HEK293T (cell line): ENCODE measurements at regions not wholly inside any gene's neighbourhood (a gene's known extent, or its start where the extent isn't known, plus 50 kb on each side); places are given as distances from the start of the nearest gene placed in this dataset.
"Not testable (repeated sequence)": the region's sequence is repeated elsewhere in the genome, so short reads cannot be mapped to it uniquely, and the experiment has no call there.

ENCODE experiments used
- CTCF ChIA-PET: fragments of 350-600 bp; formaldehyde crosslinking; extraction: SDS; loops from one replicate; lab custom pipeline; 2021; ENCODE audit warnings: antibody characterized with exemption, inconsistent platforms; lab: Yijun Ruan, JAX
- POLR2A ChIA-PET: fragments of 350-600 bp; formaldehyde crosslinking; extraction: SDS; loops from one replicate; lab custom pipeline; 2020; ENCODE audit warnings: antibody characterized with exemption, inconsistent platforms; lab: Yijun Ruan, JAX
- DNase-seq: peaks from one replicate; pipeline ENCODE4 v3.0.0; 2012; ENCODE audit warnings: mixed read lengths; ENCODE audit errors: extremely low spot score
- ARNT ChIP-seq: fragments of 450-650 bp; IDR thresholded peaks from 2 replicates; pipeline ENCODE4 v1.6.1; 2017; ENCODE audit warnings: mild to moderate bottlenecking
- CTBP1 ChIP-seq: fragments of 450-650 bp; IDR thresholded peaks from 2 replicates; pipeline ENCODE4 v1.6.1; 2016; ENCODE audit warnings: borderline replicate concordance
- ELF4 ChIP-seq: fragments of 450-650 bp; IDR thresholded peaks from 2 replicates; pipeline ENCODE4 v1.6.1; 2017; ENCODE audit warnings: antibody characterized with exemption
- FOXK2 ChIP-seq: fragments of 450-650 bp; IDR thresholded peaks from 2 replicates; pipeline ENCODE4 v1.6.1; 2016; ENCODE audit warnings: mild to moderate bottlenecking
- FOXM1 ChIP-seq: fragments of 450-650 bp; IDR thresholded peaks from 2 replicates; pipeline ENCODE4 v1.6.1; 2017; ENCODE audit warnings: mild to moderate bottlenecking, borderline replicate concordance
- HDGF ChIP-seq: fragments of 450-650 bp; IDR thresholded peaks from 2 replicates; pipeline ENCODE4 v1.6.1; 2017; ENCODE audit warnings: antibody characterized with exemption, borderline replicate concordance
- L3MBTL2 ChIP-seq: fragments of 450-650 bp; conservative IDR thresholded peaks from 2 replicates; pipeline ENCODE4 v1.6.1; 2016; ENCODE audit warnings: mild to moderate bottlenecking
- LEF1 ChIP-seq: fragments of 450-650 bp; IDR thresholded peaks from 2 replicates; pipeline ENCODE4 v1.6.1; 2017; ENCODE audit warnings: mild to moderate bottlenecking, borderline replicate concordance
- NFRKB ChIP-seq: fragments of 450-650 bp; IDR thresholded peaks from 2 replicates; pipeline ENCODE4 v1.6.1; 2016; ENCODE audit warnings: mild to moderate bottlenecking, moderate library complexity
- PKNOX1 ChIP-seq: fragments of 450-650 bp; IDR thresholded peaks from 2 replicates; pipeline ENCODE4 v1.6.1; 2016
- SP1 ChIP-seq: fragments of 450-650 bp; IDR thresholded peaks from 2 replicates; pipeline ENCODE4 v1.6.1; 2017
- SUZ12 ChIP-seq: fragments of 450-650 bp; IDR thresholded peaks from 2 replicates; pipeline ENCODE4 v1.6.1; 2016; ENCODE audit warnings: mild to moderate bottlenecking
- TARDBP ChIP-seq: fragments of 450-650 bp; IDR thresholded peaks from 2 replicates; pipeline ENCODE4 v1.6.1; 2016
- ZNF384 ChIP-seq: fragments of 450-650 bp; IDR thresholded peaks from 2 replicates; pipeline ENCODE4 v1.6.1; 2016

GRCh38 chr4:143819029-143819428 lies 86.3 kb downstream of the GYPE start:
- TF ChIP-seq CTBP1 (no peak), ZNF384 (no peak), FOXM1 (no peak), PKNOX1 (no peak), HDGF (no peak), FOXK2 (no peak), LEF1 (no peak), TARDBP (no peak)
- ChIA-PET CTCF (no interaction called here), POLR2A (no interaction called here)
- DNase-seq: no peak

- CTCF ChIA-PET, POLR2A ChIA-PET, DNase-seq: not testable (repeated sequence)
Observed at GRCh38 chr4:143817866-143818265, 87.5 kb downstream of the GYPE start.

- CTCF ChIA-PET, DNase-seq, POLR2A ChIA-PET: not testable (repeated sequence)
Observed at GRCh38 chr4:143815375-143815774, 90.0 kb downstream of the GYPE start.

GRCh38 chr4:143813431-143814154 lies 91.8 kb downstream of the GYPE start:
- POLR2A ChIA-PET, DNase-seq, CTCF ChIA-PET: not testable (repeated sequence)

GRCh38 chr4:143791693-143792092 lies 91.2 kb upstream of the FREM3 start:
- POLR2A ChIA-PET, DNase-seq, CTCF ChIA-PET: not testable (repeated sequence)

GRCh38 chr4:143790425-143790824 lies 90.0 kb upstream of the FREM3 start:
- POLR2A ChIA-PET, CTCF ChIA-PET, DNase-seq: not testable (repeated sequence)

- CTCF ChIA-PET: not testable (repeated sequence)
Observed at GRCh38 chr4:143789618-143790017, 89.1 kb upstream of the FREM3 start.

GRCh38 chr4:143784567-143784966 lies 84.1 kb upstream of the FREM3 start:
- POLR2A ChIA-PET: no interaction called here
- no peak for TF ChIP-seq NFRKB
- TF ChIP-seq L3MBTL2: no peak
- TF ChIP-seq FOXK2: no peak
- TF ChIP-seq SUZ12: no peak
- TF ChIP-seq HDGF: no peak
- TF ChIP-seq FOXM1: no peak
- TF ChIP-seq SP1: no peak
- no peak for DNase-seq
- CTCF ChIA-PET: no interaction called here

More at GRCh38 chr4:143789618-143790017, 89.1 kb upstream of the FREM3 start:
- POLR2A ChIA-PET, DNase-seq: not testable (repeated sequence)

GRCh38 chr4:143782521-143782920 lies 82.0 kb upstream of the FREM3 start:
- ChIA-PET POLR2A (no interaction called here), CTCF (no interaction called here)
- DNase-seq: no peak
- TF ChIP-seq SP1 (no peak), ARNT (no peak), LEF1 (no peak), ELF4 (no peak), L3MBTL2 (no peak), FOXM1 (no peak)

- ChIA-PET POLR2A (no interaction called here), CTCF (interaction anchor here (0.6 kb wide), 2 partner anchors 28 to 89 kb away, joined by 3 to 4 read pairs; no protein-coding TSS in a partner anchor)
- TF ChIP-seq SUZ12 (no peak), HDGF (no peak), LEF1 (no peak)
- DNase-seq: peak; percentile 53
Observed at GRCh38 chr4:143773998-143774895, 73.8 kb upstream of the FREM3 start.
